ENCODE measurements at regions not wholly inside any gene's neighbourhood (a gene's known extent, or its start where the extent isn't known, plus 50 kb on each side); places are given as distances from the start of the nearest gene placed in this dataset.

GRCh38 chr13:50664951-50665350 lies 178.5 kb downstream of the DLEU7 start:
- DNase-seq (ENCODE audit: insufficient read length, low spot score): no peak
- no peak for FAIRE-seq
- TF ChIP-seq PAX5 (IDR thresholded peaks at IDR 0.05; ENCODE audit: insufficient read depth, low read length, severe bottlenecking) (no peak), POU2F2 (IDR thresholded peaks at IDR 0.05; ENCODE audit: low read depth, low read length) (no peak), POLR2AphosphoS5 (IDR thresholded peaks at IDR 0.05; ENCODE audit: low read depth, low read length) (no peak), TAF1 (IDR thresholded peaks at IDR 0.05; ENCODE audit: low read depth, low read length) (no peak), SPI1 (IDR thresholded peaks at IDR 0.05; ENCODE audit: low read depth, low read length) (no peak), POLR2A (IDR thresholded peaks at IDR 0.05; ENCODE audit: low read depth, low read length) (no peak)

- TF ChIP-seq POU2F2 (IDR thresholded peaks at IDR 0.05; ENCODE audit: low read depth, low read length) (no peak), TAF1 (IDR thresholded peaks at IDR 0.05; ENCODE audit: low read depth, low read length) (no peak), PAX5 (IDR thresholded peaks at IDR 0.05; ENCODE audit: insufficient read depth, low read length, severe bottlenecking) (no peak), POLR2AphosphoS5 (IDR thresholded peaks at IDR 0.05; ENCODE audit: low read depth, low read length) (no peak), SPI1 (IDR thresholded peaks at IDR 0.05; ENCODE audit: low read depth, low read length) (no peak), POLR2A (IDR thresholded peaks at IDR 0.05; ENCODE audit: low read depth, low read length) (no peak)
- FAIRE-seq: no peak
- DNase-seq (ENCODE audit: insufficient read length, low spot score): no peak
These were observed 175.4 kb downstream of the DLEU7 start for GRCh38 chr13:50668049-50668448.

DNA sequence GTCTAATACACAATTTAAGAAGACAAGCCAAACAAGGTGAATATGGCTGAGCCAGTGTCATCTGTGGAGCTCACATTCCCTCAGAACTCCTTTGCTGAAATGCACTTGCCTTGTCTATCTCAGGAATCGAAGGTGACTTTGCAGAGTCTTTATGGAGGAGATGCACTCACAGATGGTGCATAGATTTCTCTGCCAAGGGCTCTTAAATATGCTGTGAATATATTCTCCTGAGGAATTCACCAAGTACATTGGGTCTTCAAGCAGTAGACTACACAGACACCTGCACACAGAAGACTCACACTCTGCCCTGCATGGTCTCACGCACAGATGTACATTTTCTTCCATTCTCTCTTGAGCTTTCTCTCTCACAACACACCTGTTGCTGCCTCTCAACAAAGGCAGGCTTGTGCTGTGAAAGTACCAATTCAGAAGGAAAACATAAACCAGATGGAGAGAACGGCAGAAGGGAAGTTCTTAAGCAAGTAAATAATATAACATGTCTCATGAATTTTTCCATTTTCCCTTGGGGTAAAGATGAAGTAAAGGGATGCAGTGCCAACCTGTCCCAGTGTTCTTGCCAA lies 174.7 kb downstream of the DLEU7 start:
- no peak for TF ChIP-seq POLR2AphosphoS5 (IDR thresholded peaks at IDR 0.05; ENCODE audit: low read depth, low read length)
- no peak for TF ChIP-seq SPI1 (IDR thresholded peaks at IDR 0.05; ENCODE audit: low read depth, low read length)
- no peak for TF ChIP-seq POU2F2 (IDR thresholded peaks at IDR 0.05; ENCODE audit: low read depth, low read length)
- TF ChIP-seq POLR2A (IDR thresholded peaks at IDR 0.05; ENCODE audit: low read depth, low read length): no peak
- no peak for TF ChIP-seq PAX5 (IDR thresholded peaks at IDR 0.05; ENCODE audit: insufficient read depth, low read length, severe bottlenecking)
- TF ChIP-seq TAF1 (IDR thresholded peaks at IDR 0.05; ENCODE audit: low read depth, low read length): no peak
- FAIRE-seq: no peak
- DNase-seq (ENCODE audit: insufficient read length, low spot score): no peak

DNA sequence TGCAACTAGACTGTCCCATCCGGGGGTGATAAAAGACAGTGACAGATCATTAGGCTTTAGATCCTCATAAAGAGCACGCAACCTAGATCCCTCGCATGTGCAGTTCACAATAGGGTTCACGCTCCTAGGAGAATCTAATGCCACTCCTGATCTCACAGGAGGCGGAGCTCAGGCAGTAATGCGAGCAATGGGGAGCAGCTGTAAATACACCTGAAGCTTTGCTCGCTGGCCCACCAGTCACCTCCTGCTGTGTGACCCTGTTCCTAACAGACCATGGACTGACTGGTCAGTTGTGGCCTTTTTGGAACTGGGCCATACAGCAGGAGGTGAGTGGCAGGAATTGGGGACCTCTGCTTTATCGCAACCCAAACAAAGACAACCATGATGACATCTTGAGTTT lies 173.2 kb downstream of the DLEU7 start:
- FAIRE-seq: no peak
- TF ChIP-seq POLR2AphosphoS5 (IDR thresholded peaks at IDR 0.05; ENCODE audit: low read depth, low read length) (no peak), POU2F2 (IDR thresholded peaks at IDR 0.05; ENCODE audit: low read depth, low read length) (no peak), SPI1 (IDR thresholded peaks at IDR 0.05; ENCODE audit: low read depth, low read length) (no peak), PAX5 (IDR thresholded peaks at IDR 0.05; ENCODE audit: insufficient read depth, low read length, severe bottlenecking) (no peak), TAF1 (IDR thresholded peaks at IDR 0.05; ENCODE audit: low read depth, low read length) (no peak), POLR2A (IDR thresholded peaks at IDR 0.05; ENCODE audit: low read depth, low read length) (no peak)
- no peak for DNase-seq (ENCODE audit: insufficient read length, low spot score)

DNA sequence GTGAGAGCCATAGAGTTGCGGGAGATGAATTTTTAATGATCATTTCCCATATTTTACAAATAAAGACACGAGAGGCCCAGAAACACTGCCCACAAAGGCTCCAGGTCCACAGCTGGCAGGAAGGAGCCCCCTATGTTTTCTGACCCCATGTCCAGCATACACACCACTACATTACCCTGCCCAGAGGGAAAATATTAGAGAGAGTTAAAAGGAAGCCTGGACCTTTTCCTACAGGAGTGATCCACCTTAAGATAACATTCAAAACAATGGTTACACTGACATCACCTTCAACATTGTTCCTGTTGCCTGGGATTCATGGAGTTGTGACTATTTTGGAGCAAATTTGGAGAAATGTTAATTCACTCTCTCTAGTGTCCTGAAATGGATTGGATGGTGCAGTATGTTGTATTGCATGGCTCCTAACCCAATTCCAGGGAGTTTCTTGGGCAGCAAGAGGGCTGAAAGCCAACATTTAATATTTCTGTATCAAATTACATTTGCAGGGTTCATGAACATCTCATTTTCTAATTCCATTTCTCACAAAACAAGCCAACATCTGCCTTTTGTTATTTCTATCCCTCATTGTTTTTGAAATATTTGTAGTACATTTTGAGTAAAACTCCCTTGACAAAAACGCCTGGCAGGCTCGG lies 172.5 kb downstream of the DLEU7 start:
- DNase-seq (ENCODE audit: insufficient read length, low spot score): no peak
- TF ChIP-seq SPI1 (IDR thresholded peaks at IDR 0.05; ENCODE audit: low read depth, low read length) (no peak), TAF1 (IDR thresholded peaks at IDR 0.05; ENCODE audit: low read depth, low read length) (no peak), POU2F2 (IDR thresholded peaks at IDR 0.05; ENCODE audit: low read depth, low read length) (no peak), PAX5 (IDR thresholded peaks at IDR 0.05; ENCODE audit: insufficient read depth, low read length, severe bottlenecking) (no peak), POLR2AphosphoS5 (IDR thresholded peaks at IDR 0.05; ENCODE audit: low read depth, low read length) (no peak), POLR2A (IDR thresholded peaks at IDR 0.05; ENCODE audit: low read depth, low read length) (no peak)

DNA sequence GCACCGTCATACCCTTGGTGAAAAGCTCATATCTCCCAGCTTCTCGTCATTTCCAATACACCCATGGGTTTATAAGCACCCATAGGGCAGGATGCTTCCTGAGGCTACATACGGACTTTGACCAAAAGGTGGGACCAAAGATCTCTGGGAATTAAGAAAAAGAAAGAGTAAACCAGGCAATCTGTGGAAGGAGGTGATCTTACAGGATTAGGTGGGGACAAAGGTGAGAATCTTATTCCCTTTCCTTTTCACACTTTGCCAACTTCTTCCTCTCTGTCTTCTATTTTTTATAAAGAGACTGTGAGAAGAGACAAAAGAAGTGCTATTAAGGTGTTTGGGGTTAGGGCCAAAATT lies 172.0 kb downstream of the DLEU7 start:
- DNase-seq (ENCODE audit: insufficient read length, low spot score) (no peak), FAIRE-seq (no peak)
- TF ChIP-seq PAX5 (IDR thresholded peaks at IDR 0.05; ENCODE audit: insufficient read depth, low read length, severe bottlenecking) (no peak), POLR2AphosphoS5 (IDR thresholded peaks at IDR 0.05; ENCODE audit: low read depth, low read length) (no peak), POU2F2 (IDR thresholded peaks at IDR 0.05; ENCODE audit: low read depth, low read length) (no peak), SPI1 (IDR thresholded peaks at IDR 0.05; ENCODE audit: low read depth, low read length) (no peak), TAF1 (IDR thresholded peaks at IDR 0.05; ENCODE audit: low read depth, low read length) (no peak), POLR2A (IDR thresholded peaks at IDR 0.05; ENCODE audit: low read depth, low read length) (no peak)

More for the DNA sequence above, 172.5 kb downstream of the DLEU7 start:
- FAIRE-seq: no peak

DNA sequence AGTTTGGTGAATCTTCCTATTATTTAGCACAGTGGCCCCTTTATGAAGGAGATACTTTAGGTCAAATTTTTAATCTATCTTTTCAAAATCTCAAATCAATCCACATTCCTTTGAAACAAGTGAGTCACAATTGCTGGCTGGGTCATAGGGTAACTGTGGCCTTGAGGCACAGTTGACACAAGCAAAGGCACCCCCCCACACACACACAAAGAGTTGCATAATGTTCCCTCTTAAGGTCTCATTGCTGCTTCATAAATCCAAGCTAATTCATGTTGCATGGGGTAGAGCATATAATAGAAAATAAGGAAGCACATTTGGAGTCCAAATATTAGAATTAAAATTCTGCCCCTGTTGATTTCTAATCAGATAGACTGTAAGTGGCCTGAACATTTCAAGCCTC lies 171.5 kb downstream of the DLEU7 start:
- DNase-seq (ENCODE audit: insufficient read length, low spot score): no peak
- no peak for FAIRE-seq
- TF ChIP-seq POLR2AphosphoS5 (IDR thresholded peaks at IDR 0.05; ENCODE audit: low read depth, low read length) (no peak), POLR2A (IDR thresholded peaks at IDR 0.05; ENCODE audit: low read depth, low read length) (no peak), SPI1 (IDR thresholded peaks at IDR 0.05; ENCODE audit: low read depth, low read length) (no peak), PAX5 (IDR thresholded peaks at IDR 0.05; ENCODE audit: insufficient read depth, low read length, severe bottlenecking) (no peak), POU2F2 (IDR thresholded peaks at IDR 0.05; ENCODE audit: low read depth, low read length) (no peak), TAF1 (IDR thresholded peaks at IDR 0.05; ENCODE audit: low read depth, low read length) (no peak)

GRCh38 chr13:50675651-50676050 lies 167.8 kb downstream of the DLEU7 start:
- FAIRE-seq: no peak

DNA sequence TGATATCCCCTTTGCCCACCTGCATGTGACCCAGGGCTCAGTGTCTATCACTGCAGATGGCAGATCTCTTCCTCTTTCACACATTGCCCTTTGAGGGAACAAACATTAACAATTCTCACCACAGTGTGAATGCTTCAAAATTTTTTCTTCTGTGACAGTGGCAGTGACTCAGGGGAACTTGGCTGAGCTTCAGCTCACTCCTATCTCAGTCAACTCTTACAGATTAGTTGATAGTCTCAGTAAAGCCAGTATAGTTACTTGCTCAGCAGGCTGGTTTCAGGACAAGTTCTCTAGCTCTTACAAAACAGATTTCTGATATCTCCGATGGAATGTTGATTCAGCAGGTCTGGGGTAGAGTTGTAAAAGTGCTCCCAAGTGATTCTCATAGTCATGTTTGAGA lies 166.9 kb downstream of the DLEU7 start:
- FAIRE-seq (no peak), DNase-seq (ENCODE audit: insufficient read length, low spot score) (no peak)
- TF ChIP-seq POLR2AphosphoS5 (IDR thresholded peaks at IDR 0.05; ENCODE audit: low read depth, low read length) (no peak), PAX5 (IDR thresholded peaks at IDR 0.05; ENCODE audit: insufficient read depth, low read length, severe bottlenecking) (no peak), POU2F2 (IDR thresholded peaks at IDR 0.05; ENCODE audit: low read depth, low read length) (no peak), SPI1 (IDR thresholded peaks at IDR 0.05; ENCODE audit: low read depth, low read length) (no peak), POLR2A (IDR thresholded peaks at IDR 0.05; ENCODE audit: low read depth, low read length) (no peak), TAF1 (IDR thresholded peaks at IDR 0.05; ENCODE audit: low read depth, low read length) (no peak)

More at GRCh38 chr13:50675651-50676050, 167.8 kb downstream of the DLEU7 start:
- no peak for DNase-seq (ENCODE audit: insufficient read length, low spot score)
- no peak for TF ChIP-seq POLR2AphosphoS5 (IDR thresholded peaks at IDR 0.05; ENCODE audit: low read depth, low read length)
- no peak for TF ChIP-seq PAX5 (IDR thresholded peaks at IDR 0.05; ENCODE audit: insufficient read depth, low read length, severe bottlenecking)
- no peak for TF ChIP-seq TAF1 (IDR thresholded peaks at IDR 0.05; ENCODE audit: low read depth, low read length)
- no peak for TF ChIP-seq POU2F2 (IDR thresholded peaks at IDR 0.05; ENCODE audit: low read depth, low read length)
- TF ChIP-seq SPI1 (IDR thresholded peaks at IDR 0.05; ENCODE audit: low read depth, low read length): no peak
- no peak for TF ChIP-seq POLR2A (IDR thresholded peaks at IDR 0.05; ENCODE audit: low read depth, low read length)

Data from GM12891 (cell line).